Choroid plexus epithelial cell (primary cell): ENCODE measurements at regions not wholly inside any gene's neighbourhood (a gene's known extent, or its start where the extent isn't known, plus 50 kb on each side); places are given as distances from the start of the nearest gene placed in this dataset.

Source experiments
- DNase-seq: peaks from one replicate; pipeline ENCODE4 v3.0.0-alpha.2; 2010; ENCODE audit warnings: low read depth
- H3K4me3 ChIP-seq: 2 replicates; pipeline ENCODE4 v1.5.1; 2011; ENCODE audit warnings: low read depth, mild to moderate bottlenecking, control low read depth, low read length, moderate library complexity
- TF ChIP-seq, protein P1 (sequence below): conservative IDR thresholded peaks from 2 replicates; pipeline ENCODE4 v1.5.1; 2011; ENCODE audit warnings: low read depth, mild to moderate bottlenecking, control low read depth, inconsistent platforms, low read length, moderate library complexity

DNA sequence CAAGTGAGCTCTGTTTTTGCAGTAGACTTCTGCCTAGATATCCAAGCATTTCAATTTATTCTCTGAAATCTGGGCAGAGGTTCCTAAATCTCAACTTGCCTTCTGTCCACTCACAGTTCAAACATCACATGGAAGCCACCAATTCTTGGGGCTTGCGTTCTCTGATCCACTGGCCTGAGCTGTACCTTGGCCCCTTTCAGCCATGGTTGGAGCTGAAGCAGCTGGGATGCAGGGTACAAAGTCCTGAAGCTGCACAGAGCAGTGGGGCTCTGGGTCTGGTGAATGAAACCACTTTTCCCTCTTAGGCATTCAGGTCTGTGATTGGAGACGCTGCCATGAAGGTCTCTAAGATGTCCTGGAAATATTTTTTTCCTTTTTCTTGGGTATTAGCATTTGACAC lies 137.6 kb upstream of the KDM5D start:
- no peak overlapping the region for H3K4me3 ChIP-seq
- no peak for DNase-seq
- TF ChIP-seq, protein P1, sequence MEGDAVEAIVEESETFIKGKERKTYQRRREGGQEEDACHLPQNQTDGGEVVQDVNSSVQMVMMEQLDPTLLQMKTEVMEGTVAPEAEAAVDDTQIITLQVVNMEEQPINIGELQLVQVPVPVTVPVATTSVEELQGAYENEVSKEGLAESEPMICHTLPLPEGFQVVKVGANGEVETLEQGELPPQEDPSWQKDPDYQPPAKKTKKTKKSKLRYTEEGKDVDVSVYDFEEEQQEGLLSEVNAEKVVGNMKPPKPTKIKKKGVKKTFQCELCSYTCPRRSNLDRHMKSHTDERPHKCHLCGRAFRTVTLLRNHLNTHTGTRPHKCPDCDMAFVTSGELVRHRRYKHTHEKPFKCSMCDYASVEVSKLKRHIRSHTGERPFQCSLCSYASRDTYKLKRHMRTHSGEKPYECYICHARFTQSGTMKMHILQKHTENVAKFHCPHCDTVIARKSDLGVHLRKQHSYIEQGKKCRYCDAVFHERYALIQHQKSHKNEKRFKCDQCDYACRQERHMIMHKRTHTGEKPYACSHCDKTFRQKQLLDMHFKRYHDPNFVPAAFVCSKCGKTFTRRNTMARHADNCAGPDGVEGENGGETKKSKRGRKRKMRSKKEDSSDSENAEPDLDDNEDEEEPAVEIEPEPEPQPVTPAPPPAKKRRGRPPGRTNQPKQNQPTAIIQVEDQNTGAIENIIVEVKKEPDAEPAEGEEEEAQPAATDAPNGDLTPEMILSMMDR, result no peak

DNA sequence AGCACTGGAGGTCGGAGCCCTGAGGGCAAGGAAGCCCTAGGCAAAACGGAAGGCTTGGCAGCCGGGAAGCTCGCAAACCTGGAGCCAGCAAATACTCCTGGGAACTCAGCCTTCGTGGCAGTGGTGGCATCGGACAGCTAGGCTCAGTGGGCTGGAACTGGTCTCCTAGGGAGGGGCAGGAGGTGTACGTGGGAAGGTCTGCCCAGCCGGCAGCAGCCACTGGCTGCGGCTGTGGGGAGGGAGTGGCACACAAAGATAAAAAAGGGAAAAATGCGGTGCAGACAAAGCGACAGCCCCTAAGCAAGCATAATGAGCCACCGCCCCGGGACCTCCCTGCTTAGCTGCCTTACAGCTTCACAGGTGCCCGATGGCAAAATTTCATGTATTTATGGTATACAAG lies 125.2 kb upstream of the KDM5D start:
- DNase-seq, result no peak
- H3K4me3 ChIP-seq, result no peak overlapping the region

DNA sequence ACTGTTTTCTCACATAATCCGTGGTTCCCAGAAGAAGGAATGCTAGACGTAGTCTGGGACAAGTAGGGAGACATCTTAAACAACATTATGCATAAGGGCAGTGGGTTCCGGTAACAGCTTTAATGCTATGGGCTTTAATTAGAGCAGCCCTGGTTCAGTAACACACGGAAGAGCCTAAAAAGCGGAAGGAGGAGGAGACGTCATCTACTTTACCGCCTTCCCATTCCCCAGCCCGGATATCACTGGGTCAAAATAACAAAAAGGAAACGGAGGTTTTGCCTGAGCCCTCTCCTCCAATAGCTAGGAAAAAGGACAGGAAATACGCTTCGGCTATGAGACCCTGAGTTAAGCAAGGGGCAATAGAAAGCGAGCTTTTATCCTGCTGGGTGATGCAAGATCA lies 124.8 kb upstream of the KDM5D start:
- no peak for DNase-seq
- no peak overlapping the region for H3K4me3 ChIP-seq
- TF ChIP-seq, protein P1, result no peak

More for the DNA sequence above, 125.2 kb upstream of the KDM5D start:
- TF ChIP-seq, protein P1, result no peak

DNA sequence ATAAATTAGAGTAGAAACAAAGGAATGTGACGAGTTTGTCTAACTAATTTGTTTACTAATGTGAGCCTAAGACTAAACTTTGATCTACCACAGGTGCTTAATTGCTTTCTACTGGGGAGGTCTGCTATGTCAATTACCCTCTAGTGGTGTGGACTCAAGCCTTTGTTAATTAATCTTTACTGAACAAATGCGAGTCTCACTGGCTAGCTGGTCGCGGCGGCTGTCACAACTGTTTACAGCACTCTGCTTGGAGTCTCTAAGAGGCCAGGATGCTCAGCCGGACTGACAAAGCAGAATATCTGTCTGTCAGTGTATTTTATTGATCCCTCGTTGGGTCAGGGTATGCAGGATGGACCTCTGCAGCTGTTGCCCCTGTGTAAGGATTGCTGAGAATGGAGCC lies 124.1 kb upstream of the KDM5D start:
- TF ChIP-seq, protein P1, result no peak
- no peak overlapping the region for H3K4me3 ChIP-seq
- no peak for DNase-seq

DNA sequence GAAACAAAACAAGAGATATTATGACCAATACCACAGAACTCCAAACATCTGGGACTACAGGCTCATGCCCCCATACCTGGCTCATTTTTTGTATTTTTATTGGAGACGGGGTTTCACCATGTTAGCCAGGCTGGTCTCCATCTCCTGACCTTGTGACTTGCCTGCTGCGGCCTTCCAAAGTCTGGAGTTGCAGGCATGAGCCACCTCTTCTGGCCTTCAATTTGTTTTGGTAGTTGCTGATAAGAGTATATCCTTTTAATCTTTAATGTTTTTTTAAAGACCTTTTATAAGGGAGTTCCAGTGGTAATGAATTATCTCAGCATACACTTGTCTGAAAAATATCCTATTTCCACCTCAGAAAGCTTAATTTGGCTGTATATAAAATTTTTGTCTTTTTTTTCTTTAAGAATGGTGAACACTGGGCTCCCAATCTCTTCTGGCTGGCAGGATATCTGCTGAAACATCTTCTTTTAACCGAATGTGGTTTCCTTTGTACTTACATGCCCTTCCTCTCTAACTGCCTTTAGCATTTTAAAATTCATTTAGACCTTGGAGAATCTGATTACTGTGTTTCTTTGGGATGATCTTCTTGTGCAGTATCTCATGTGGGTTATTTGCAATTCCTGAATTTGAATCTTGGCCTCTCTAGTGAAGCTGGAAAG lies 112.1 kb upstream of the KDM5D start:
- no peak overlapping the region for H3K4me3 ChIP-seq
- no peak for DNase-seq
- TF ChIP-seq, protein P1, result no peak

DNA sequence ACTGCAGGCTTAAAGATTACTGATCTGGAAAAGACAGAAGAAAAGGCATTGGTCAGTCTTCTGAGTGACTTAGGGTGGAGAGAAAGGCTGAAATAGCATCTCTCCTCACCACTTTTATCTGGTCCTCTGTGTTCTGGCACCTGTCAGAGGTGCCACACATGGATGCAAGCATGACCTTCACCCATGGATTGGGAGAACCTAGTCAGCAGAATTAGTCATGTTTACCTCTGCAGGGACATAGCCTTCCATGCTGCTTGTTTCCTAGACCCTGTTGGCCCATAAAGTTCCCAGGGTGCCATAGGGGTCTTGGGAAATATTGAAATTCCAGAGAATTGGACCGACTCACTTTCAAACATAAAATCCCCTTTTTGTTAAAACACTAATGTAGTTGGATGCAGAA lies 98.4 kb upstream of the KDM5D start:
- TF ChIP-seq, protein P1, result no peak
- no peak overlapping the region for H3K4me3 ChIP-seq
- DNase-seq, result peak; percentile 2

DNA sequence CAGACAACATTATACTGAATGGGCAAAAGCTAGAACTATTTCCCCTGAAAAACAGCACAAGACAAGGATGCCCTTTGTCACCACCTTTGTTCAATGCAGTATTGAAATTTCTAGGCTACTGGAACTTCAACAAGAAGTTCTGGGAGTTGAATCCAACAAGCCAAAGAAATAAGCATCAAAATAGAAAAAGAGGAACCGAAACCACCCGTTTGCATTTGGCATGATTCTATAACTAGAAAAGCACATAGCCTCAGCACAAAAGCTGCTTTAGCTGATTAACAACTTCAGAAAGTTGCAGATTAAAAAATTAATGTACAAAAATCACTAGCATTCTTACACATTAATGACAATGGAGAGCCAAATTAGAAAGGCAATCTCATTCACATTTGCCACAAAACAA lies 79.6 kb upstream of the KDM5D start:
- no peak overlapping the region for H3K4me3 ChIP-seq
- DNase-seq, result no peak
- TF ChIP-seq, protein P1, result no peak
